HG03097 (cell line): ENCODE measurements at regions not wholly inside any gene's neighbourhood (a gene's known extent, or its start where the extent isn't known, plus 50 kb on each side); places are given as distances from the start of the nearest gene placed in this dataset.
"Not testable (repeated sequence)": the region's sequence is repeated elsewhere in the genome, so short reads cannot be mapped to it uniquely, and the experiment has no call there.

Experiments used
- ATAC-seq: cut with Tn5 transposase; IDR thresholded peaks from one replicate; pipeline ENCODE4 v1.9.1; 2021; ENCODE audit not compliant: unreplicated experiment, low FRiP score

DNA sequence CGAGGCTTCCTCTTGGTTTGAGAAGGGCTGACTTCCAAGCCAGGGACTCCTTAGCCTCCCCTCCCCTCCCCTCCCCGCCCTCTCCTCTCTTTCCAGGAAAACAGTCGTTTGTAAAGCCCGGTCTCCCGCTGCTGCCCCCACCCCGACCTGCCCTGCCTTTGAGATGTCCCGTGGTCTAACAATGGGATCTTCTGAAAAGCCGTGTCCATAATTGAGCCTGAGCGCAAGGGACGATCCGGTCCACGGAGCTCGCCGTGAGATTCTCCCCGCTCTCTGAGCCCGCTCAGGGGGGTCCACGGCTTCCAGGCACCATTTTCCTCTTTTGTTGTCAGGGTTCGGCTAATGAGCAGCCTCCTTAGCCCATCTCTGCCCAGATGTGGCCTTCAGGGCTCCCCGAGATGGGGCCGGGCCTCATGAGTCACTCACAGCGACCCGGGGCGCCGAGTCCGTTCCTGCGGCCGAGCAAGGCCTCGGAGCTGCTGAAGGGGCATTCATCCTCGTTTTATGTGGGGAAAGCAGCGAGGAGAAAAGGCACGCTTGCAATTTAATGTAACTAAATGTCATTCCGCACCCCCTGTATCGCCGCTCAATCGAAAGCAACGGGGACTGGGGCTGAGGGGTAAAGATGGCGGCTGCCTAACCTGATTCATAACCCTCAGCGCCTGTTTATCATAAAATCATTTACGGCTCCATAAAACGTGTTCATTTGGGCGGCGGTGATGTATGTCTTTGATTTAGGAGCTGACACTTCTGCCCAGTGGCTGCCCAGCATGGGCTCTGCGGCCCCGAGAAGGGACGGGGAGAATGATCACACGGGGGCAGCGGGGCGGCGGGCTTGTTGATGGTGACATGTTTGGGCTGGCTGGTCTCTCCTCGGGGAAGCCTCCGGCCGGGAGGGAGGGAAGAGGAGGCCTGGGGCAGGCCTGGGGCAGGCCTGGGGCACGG lies 232.6 kb upstream of the C1orf174 start:
- no peak for ATAC-seq

GRCh38 chr1:4133297-4133938 lies 233.3 kb upstream of the C1orf174 start:
- ATAC-seq, result no peak

- ATAC-seq, result no peak
These were observed 233.9 kb upstream of the C1orf174 start for GRCh38 chr1:4133939-4134321.

- not testable (repeated sequence) for ATAC-seq
These were observed 235.8 kb upstream of the C1orf174 start for GRCh38 chr1:4135853-4136252.

DNA sequence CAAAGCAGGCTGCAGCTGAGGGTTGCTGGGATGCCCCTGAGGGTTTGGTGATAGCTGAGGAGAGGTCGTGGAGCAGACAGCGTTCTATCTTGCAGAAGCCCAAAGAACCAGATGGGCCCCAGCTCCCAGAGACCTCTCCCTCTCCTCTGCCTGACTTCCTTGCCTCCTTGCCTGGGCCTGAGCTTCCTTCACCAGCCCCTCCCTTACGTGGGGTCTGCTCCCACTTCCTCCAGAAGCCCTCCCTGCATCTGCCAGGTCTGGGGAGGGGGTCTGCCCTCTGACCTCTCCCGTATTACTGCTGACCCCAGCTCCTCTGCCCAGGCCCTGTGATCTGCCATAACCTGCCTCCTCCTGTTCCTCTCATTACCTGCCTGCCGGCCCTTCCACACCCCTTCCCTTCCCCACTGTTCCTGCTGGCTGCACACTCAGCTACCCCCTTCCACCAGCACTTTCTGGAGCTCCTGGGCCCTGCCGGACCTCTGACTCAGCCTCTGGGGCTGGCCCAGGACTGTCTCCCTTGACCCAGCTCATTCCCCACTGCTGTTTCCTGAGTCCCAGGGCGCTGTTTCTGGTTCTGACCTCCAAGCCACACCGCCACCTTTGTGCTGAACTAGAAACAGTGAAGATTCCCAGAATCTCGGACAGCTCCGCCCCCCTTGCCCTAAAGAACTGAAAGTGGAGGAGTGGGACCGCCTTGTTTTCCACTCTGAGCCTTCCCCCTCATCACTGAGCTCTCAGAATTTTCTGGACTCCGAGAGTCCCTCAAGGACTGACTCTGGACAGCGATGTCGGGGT lies 237.7 kb upstream of the C1orf174 start:
- no peak for ATAC-seq

DNA sequence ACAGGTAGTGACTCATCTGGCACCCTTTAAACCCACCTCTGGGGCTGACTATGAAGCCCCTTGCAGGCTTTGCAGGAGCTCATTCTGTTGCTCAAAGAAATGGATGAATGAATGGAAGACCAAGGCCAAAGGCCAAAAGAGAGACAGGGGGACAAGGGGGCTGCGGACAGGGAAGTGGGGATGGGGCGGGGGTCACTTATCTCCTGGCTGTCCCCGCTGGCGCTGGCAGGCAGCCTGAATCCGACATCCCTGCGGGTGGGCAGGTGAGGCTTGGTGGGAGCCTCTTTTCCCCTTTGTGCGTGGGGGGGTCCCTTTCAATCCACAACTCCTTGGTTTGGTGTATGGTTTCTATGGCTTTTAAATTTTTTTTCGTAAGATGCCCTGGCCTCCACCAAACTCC lies 239.6 kb upstream of the C1orf174 start:
- no peak for ATAC-seq

DNA sequence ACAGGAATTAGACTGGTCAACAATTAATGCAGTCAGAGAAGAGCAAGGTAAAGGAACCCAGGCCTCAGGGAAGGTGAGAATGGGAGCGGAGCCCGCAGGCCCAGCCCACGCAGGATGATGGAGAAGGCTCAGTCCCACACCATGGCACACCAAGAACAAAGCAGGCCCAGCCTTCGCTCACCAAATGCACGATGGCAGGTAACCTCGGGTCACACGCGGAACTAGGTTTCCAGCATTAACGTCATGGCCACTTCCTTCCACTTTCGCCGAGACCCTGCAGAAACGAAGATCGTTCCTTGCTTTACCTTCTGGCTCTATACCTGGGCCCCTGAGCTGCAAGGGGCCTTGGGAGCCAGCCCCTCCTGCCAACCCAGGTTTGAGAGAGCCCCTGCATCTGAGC lies 240.2 kb upstream of the C1orf174 start:
- no peak for ATAC-seq

GRCh38 chr1:4140821-4141220 lies 240.7 kb upstream of the C1orf174 start:
- no peak for ATAC-seq

DNA sequence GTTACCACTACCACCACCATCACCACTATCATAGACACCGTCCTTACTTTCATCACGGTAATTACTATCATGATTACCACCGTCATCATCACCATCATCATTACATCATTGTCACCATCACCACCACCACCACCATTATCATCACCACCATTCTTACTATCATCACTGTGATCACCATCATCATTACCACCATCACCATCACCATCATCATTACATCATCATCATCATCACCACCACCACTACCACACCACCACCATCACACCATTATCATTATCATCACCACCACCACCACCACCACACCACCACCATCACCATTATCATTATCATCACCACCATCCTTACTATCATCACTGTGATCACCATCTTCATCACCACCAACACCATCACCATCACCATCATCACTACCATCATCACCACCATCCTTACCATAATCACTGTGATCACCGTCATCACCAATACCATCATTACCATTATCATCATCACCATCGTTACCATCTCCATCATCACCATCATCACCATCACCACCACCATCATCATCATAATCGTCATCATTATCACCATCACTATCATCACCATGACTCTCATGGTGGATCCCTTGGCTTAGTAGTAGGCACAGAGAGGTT lies 244.4 kb upstream of the C1orf174 start:
- no peak for ATAC-seq

DNA sequence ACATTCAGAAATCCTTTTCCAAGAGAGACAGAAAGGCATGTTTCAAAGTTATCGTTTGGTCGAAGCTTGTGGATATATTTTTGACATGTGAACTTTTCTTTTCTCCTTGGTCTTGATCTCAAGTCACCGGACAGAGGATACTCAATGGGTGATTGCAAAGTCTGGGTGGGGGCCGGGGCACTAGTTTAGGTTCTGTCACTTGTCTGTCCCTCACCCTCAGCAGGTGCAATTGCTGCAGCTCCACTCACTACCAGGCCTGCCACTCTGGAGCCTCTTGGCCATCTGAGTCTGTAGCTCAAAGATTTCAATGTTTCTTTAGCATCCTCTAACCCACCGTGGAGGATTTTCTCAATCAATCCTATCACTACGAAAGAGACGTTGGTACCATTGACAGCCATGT lies 246.0 kb upstream of the C1orf174 start:
- ATAC-seq, result no peak

- no peak for ATAC-seq
These were observed 246.5 kb upstream of the C1orf174 start for GRCh38 chr1:4146614-4147013.

GRCh38 chr1:4147509-4147908 lies 247.4 kb upstream of the C1orf174 start:
- ATAC-seq, result no peak

- no peak for ATAC-seq
These were observed 249.2 kb upstream of the C1orf174 start for GRCh38 chr1:4149281-4149680.

DNA sequence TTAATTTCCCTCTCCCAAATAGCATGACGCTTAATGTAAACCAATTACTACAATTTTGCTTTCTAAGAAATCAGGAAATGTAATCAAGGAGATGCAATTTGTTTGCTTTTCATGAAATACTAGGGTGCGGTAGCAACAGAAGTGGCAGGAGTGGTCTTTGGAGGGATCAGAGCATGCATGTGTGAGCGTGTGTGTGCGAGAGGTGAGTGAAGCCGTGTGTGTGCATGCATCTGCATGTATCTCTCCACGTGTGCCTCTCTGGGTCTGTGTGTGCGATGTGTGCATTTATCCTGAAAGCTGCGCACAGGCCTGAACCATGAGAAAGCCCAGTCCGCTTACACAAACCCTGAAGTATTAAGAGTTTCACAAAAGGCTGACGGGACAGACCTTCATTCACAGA lies 249.8 kb upstream of the C1orf174 start:
- no peak for ATAC-seq

DNA sequence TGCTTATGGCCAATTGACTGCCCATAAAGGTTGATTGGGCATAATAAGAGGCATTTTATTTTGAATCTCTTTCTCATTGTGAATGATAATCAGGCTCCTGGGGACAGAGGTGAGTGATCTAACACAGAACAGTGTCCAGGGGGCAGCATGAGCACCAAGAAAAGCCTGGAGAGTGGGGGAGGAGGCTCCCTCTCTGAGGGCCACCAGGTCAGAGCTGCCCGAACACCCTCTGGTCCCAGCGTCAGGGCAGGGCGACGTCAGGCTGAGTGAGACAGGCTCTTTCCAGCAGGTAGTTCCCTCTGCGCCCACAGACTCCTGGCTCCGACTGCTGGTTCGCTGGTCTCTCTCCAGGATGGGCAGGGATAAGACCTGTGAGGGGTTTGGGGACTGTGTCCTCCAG lies 250.2 kb upstream of the C1orf174 start:
- no peak for ATAC-seq

DNA sequence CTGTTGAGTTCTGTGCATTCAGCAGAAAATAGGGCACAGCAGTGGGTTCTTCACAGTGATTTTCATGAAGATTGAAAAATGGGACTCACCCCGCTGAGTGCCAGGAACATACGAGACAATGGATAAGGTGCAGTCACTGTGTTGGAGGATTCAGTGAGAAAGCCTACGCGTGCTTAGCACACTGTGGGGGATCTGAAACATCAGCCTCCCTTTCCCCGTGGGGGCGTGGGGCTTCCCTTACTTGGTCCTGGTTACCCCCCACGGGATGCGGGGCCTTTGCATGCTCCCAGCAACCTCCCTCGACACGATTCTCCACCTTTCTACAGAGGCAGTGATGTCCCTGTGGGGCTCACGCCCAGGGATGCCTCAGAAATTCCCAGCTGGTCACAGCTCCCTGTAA lies 252.2 kb upstream of the C1orf174 start:
- no peak for ATAC-seq

GRCh38 chr1:4153571-4153970 lies 253.5 kb upstream of the C1orf174 start:
- no peak for ATAC-seq

GRCh38 chr1:4156241-4156973 lies 256.3 kb upstream of the C1orf174 start:
- no peak for ATAC-seq

GRCh38 chr1:4160181-4160580 lies 260.1 kb upstream of the C1orf174 start:
- no peak for ATAC-seq

DNA sequence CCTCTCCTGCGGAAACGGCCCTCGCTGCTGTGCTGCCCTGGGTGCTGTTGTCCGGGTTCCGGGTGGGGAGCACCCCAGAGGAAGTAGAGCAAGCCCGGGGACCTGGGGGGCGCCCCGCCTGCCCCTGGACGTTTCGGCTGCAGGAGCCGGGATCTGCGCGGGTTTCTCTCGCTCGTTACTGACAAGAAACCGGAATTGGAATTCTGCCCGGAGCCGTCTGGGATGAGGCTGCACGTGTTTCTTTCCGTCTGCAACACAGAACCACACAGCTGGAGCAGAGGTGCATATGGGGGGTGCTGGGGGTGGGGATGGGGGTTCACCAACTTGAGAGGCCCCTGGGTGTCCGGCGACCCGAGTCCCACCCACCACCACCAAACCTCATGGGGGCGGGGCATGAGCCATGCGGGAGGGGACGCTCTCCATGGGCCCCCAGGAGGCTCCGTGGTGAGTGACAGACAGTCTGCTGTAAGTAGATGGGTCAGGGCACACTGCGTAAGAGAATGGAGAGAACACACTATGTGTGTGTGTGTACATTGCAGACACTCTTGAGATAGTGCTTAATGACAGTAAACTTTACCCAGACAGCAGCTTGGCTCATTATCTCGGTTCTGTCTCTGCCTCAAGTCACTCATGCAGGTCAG lies 261.4 kb upstream of the C1orf174 start:
- no peak for ATAC-seq
